ENCODE measurements at regions not wholly inside any gene's neighbourhood (a gene's known extent, or its start where the extent isn't known, plus 50 kb on each side); places are given as distances from the start of the nearest gene placed in this dataset.
"Not testable (repeated sequence)": the region's sequence is repeated elsewhere in the genome, so short reads cannot be mapped to it uniquely, and the experiment has no call there.

DNA sequence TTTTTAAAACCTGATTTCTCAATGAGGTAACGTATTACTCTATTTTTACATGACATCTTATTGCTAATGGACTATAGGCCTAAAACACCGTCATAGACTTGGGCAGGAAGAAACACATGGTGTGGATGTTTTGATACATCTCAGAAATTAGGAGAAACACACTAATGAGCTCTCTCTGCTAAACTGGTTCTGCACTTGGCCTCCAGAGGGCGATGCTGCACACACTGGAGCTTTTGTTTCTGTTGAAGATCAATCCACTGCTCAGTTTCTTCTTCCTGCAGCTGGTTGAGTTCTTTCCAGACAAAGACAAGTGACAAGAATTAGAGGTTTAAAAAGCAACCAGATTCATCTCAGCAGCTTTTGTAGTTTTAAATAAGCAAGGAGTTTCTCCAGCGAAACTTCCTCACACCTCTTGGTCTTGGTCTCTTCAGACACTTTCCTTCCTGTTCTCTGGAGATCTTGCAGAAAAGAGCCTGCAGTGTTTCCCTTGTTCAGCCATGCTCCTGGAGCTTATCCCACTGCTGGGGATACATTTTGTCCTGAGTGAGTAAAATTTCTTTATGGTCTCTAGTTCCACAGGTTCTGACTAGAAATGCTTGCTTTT is 178.5 kb upstream of the OR4E1 start:
- H3K9me3 ChIP-seq: no peaks in the 10 kb centered on the region
- 17 to 19% (median 18%) methylated on average over 4 of the region's 4 CpGs for WGBS, 5 donors
- H3K36me3 ChIP-seq: no peaks in the 10 kb centered on the region
- no peak overlapping the region for H3K27ac ChIP-seq
- peak; percentile 81 for DNase-seq
- peak overlapping the region in 1 of 8 donors; percentile 26 for H3K4me3 ChIP-seq
- intact Hi-C loops (cut with DNase I; ENCODE audit: low total_unique reads): no loop called here
- H3K27me3 ChIP-seq (replicated peaks in 1 of 7): peaks cover 0 to 12% (median 0%) of the 10 kb centered on the region in 7 donors
- peaks cover 0 to 3% (median 0%) of the 10 kb centered on the region in 6 donors for H3K4me1 ChIP-seq
- TF ChIP-seq POLR2A (IDR thresholded peaks at IDR 0.05) (no peak), POLR2AphosphoS5 (IDR thresholded peaks at IDR 0.05) (no peak)
- TF ChIP-seq, protein P1, sequence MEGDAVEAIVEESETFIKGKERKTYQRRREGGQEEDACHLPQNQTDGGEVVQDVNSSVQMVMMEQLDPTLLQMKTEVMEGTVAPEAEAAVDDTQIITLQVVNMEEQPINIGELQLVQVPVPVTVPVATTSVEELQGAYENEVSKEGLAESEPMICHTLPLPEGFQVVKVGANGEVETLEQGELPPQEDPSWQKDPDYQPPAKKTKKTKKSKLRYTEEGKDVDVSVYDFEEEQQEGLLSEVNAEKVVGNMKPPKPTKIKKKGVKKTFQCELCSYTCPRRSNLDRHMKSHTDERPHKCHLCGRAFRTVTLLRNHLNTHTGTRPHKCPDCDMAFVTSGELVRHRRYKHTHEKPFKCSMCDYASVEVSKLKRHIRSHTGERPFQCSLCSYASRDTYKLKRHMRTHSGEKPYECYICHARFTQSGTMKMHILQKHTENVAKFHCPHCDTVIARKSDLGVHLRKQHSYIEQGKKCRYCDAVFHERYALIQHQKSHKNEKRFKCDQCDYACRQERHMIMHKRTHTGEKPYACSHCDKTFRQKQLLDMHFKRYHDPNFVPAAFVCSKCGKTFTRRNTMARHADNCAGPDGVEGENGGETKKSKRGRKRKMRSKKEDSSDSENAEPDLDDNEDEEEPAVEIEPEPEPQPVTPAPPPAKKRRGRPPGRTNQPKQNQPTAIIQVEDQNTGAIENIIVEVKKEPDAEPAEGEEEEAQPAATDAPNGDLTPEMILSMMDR (IDR thresholded peaks at IDR 0.05 in 8 of 11, conservative IDR thresholded peaks at IDR 0.05 in 3 of 11): peak in 10 of 11 experiments; percentile 6 to 73 (median 50)

- 60 to 70% (median 67%) methylated on average over 11 of the region's 11 CpGs for WGBS, 5 donors
- H3K36me3 ChIP-seq; H3K4me1 ChIP-seq; H3K27ac ChIP-seq; H3K9me3 ChIP-seq; intact Hi-C loops (cut with DNase I; ENCODE audit: low total_unique reads); DNase-seq: not testable (repeated sequence)
- Histone ChIP-seq H3K4me3 (peak overlapping the region in 1 of 8 donors; percentile 35), H3K27me3 (replicated peaks in 1 of 7) (peaks cover 0 to 33% (median 0%) of the 10 kb centered on the region in 7 donors)
Measured at GRCh38 chr14:21846902-21847301, 173.3 kb upstream of the OR4E1 start.

GRCh38 chr14:21846227-21846885 is 172.7 kb upstream of the OR4E1 start:
- DNase-seq: peak; percentile 82
- peaks cover 0 to 33% (median 0%) of the 10 kb centered on the region in 7 donors for H3K27me3 ChIP-seq (replicated peaks in 1 of 7)
- no peaks in the 10 kb centered on the region for H3K9me3 ChIP-seq
- peak overlapping the region in 1 of 8 donors; percentile 35 for H3K4me3 ChIP-seq
- WGBS, 5 donors: 28 to 35% (median 30%) methylated on average over 13 of the region's 13 CpGs
- H3K27ac ChIP-seq: no peak overlapping the region
- no peaks in the 10 kb centered on the region for H3K4me1 ChIP-seq
- TF ChIP-seq, protein P1 (IDR thresholded peaks at IDR 0.05 in 8 of 11, conservative IDR thresholded peaks at IDR 0.05 in 3 of 11): peak in 7 of 11 experiments; percentile 40 to 72 (median 61)
- no peak for TF ChIP-seq POLR2AphosphoS5 (IDR thresholded peaks at IDR 0.05)
- no peaks in the 10 kb centered on the region for H3K36me3 ChIP-seq
- intact Hi-C loops (cut with DNase I; ENCODE audit: low total_unique reads): no loop called here

GRCh38 chr14:21840765-21841164 is 167.1 kb upstream of the OR4E1 start:
- TF ChIP-seq POLR2AphosphoS5 (IDR thresholded peaks at IDR 0.05): no peak
- TF ChIP-seq, protein P1 (IDR thresholded peaks at IDR 0.05 in 8 of 11, conservative IDR thresholded peaks at IDR 0.05 in 3 of 11): no peak
- no peak for TF ChIP-seq POLR2A (IDR thresholded peaks at IDR 0.05)
- Histone ChIP-seq H3K4me1 (no peaks in the 10 kb centered on the region), H3K27me3 (replicated peaks in 1 of 7) (peaks cover 0 to 32% (median 0%) of the 10 kb centered on the region in 7 donors), H3K9me3 (peaks cover 0 to 6% (median 3%) of the 10 kb centered on the region in 8 donors), H3K36me3 (no peaks in the 10 kb centered on the region), H3K4me3 (no peak overlapping the region), H3K27ac (no peak overlapping the region)
- WGBS, 5 donors: 7 to 39% (median 25%) methylated on average over 4 of the region's 4 CpGs
- no peak for DNase-seq
- intact Hi-C loops (cut with DNase I; ENCODE audit: low total_unique reads): no loop called here
